Smooth muscle cell (in vitro differentiated cells): ENCODE measurements at regions not wholly inside any gene's neighbourhood (a gene's known extent, or its start where the extent isn't known, plus 50 kb on each side); places are given as distances from the start of the nearest gene placed in this dataset.

Source experiments
- DNase-seq: peaks from one replicate; lab custom pipeline; 2025; ENCODE audit not compliant: unreplicated experiment; lab: John Stamatoyannopoulos, UW
- H2AFZ ChIP-seq: fragments of 200-600 bp; sonication (generic); 2 replicates; pipeline ENCODE4 v1.6.0; 2016; ENCODE audit warnings: antibody characterized with exemption, low read depth, mild to moderate bottlenecking
- H3F3A ChIP-seq: fragments of 200-600 bp; sonication (generic); 2 replicates; pipeline ENCODE4 v1.6.0; 2017; ENCODE audit warnings: antibody characterized with exemption, low read depth
- H3K27ac ChIP-seq: fragments of 200-600 bp; sonication (generic); 2 replicates; pipeline ENCODE4 v1.5.1; 2016; ENCODE audit warnings: low read depth, mild to moderate bottlenecking
- H3K27me3 ChIP-seq: fragments of 200-600 bp; sonication (generic); 2 replicates; pipeline ENCODE4 v1.6.1; 2016; ENCODE audit warnings: low read depth, mild to moderate bottlenecking
- H3K36me3 ChIP-seq: fragments of 200-600 bp; sonication (generic); 2 replicates; pipeline ENCODE4 v1.5.1; 2016; ENCODE audit warnings: low read depth
- H3K4me1 ChIP-seq: fragments of 200-600 bp; sonication (generic); 2 replicates; pipeline ENCODE4 v1.5.1; 2016; ENCODE audit warnings: low read depth
- H3K4me2 ChIP-seq: fragments of 200-600 bp; sonication (generic); 2 replicates; pipeline ENCODE4 v1.6.0; 2016; ENCODE audit warnings: mild to moderate bottlenecking
- H3K4me3 ChIP-seq: fragments of 200-600 bp; sonication (generic); 2 replicates; pipeline ENCODE4 v1.5.1; 2016; ENCODE audit warnings: mild to moderate bottlenecking
- H3K79me2 ChIP-seq: fragments of 200-600 bp; sonication (generic); 2 replicates; pipeline ENCODE4 v1.6.0; 2016; ENCODE audit warnings: low read depth, mild to moderate bottlenecking
- H3K9ac ChIP-seq: fragments of 200-600 bp; sonication (generic); 2 replicates; pipeline ENCODE4 v1.6.0; 2016; ENCODE audit warnings: low read depth
- H3K9me3 ChIP-seq: fragments of 200-600 bp; sonication (generic); replicated peaks from 2 replicates; pipeline ENCODE4 v1.5.1; 2016; ENCODE audit warnings: low read depth
- H4K20me1 ChIP-seq: fragments of 200-600 bp; sonication (generic); 2 replicates; pipeline ENCODE4 v1.6.0; 2016; ENCODE audit warnings: low read depth
- WGBS: methylation state at CpG from one replicate; pipeline ENCODE4 v1.1.7; 2016; ENCODE audit warnings: low lambda C conversion rate; 5-methylcytosine and 5-hydroxymethylcytosine counted together
- TF ChIP-seq, protein P1 (sequence below): fragments of 200-600 bp; sonication (generic); IDR thresholded peaks from 2 replicates; pipeline ENCODE4 v1.5.1; 2017; ENCODE audit warnings: borderline replicate concordance, mild to moderate bottlenecking, antibody characterized with exemption; ENCODE audit not compliant: insufficient read depth, poor library complexity, severe bottlenecking

GRCh38 chr11:127452533-127452932, 452.0 kb upstream of the KIRREL3 start:
- Histone ChIP-seq H3K9ac (no peak overlapping the region), H3K36me3 (no peaks in the 10 kb centered on the region), H3F3A (no peaks in the 10 kb centered on the region), H3K4me2 (no peak overlapping the region), H3K4me1 (no peaks in the 10 kb centered on the region), H3K27ac (no peak overlapping the region), H4K20me1 (no peaks in the 10 kb centered on the region), H3K4me3 (no peak overlapping the region), H3K79me2 (no peaks in the 10 kb centered on the region), H3K9me3 (no peaks in the 10 kb centered on the region), H2AFZ (no peak overlapping the region), H3K27me3 (peaks cover 16% of the 10 kb centered on the region)
- no peak for DNase-seq
- WGBS = 92% methylated on average over 5 of the region's 5 CpGs
- TF ChIP-seq, protein P1, sequence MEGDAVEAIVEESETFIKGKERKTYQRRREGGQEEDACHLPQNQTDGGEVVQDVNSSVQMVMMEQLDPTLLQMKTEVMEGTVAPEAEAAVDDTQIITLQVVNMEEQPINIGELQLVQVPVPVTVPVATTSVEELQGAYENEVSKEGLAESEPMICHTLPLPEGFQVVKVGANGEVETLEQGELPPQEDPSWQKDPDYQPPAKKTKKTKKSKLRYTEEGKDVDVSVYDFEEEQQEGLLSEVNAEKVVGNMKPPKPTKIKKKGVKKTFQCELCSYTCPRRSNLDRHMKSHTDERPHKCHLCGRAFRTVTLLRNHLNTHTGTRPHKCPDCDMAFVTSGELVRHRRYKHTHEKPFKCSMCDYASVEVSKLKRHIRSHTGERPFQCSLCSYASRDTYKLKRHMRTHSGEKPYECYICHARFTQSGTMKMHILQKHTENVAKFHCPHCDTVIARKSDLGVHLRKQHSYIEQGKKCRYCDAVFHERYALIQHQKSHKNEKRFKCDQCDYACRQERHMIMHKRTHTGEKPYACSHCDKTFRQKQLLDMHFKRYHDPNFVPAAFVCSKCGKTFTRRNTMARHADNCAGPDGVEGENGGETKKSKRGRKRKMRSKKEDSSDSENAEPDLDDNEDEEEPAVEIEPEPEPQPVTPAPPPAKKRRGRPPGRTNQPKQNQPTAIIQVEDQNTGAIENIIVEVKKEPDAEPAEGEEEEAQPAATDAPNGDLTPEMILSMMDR = no peak

- H3K27me3 ChIP-seq = peaks cover 17% of the 10 kb centered on the region
- 93% methylated on average over 9 of the region's 9 CpGs for WGBS
Observed at GRCh38 chr11:127451861-127452260, 451.3 kb upstream of the KIRREL3 start.

GRCh38 chr11:127448101-127448500, 447.5 kb upstream of the KIRREL3 start:
- Histone ChIP-seq H3K9me3 (no peaks in the 10 kb centered on the region), H3F3A (no peaks in the 10 kb centered on the region), H3K9ac (no peak overlapping the region), H3K4me2 (no peak overlapping the region), H3K27me3 (peaks cover 23% of the 10 kb centered on the region), H3K4me1 (no peaks in the 10 kb centered on the region), H3K27ac (no peak overlapping the region), H3K4me3 (no peak overlapping the region), H3K36me3 (no peaks in the 10 kb centered on the region), H2AFZ (no peak overlapping the region), H3K79me2 (no peaks in the 10 kb centered on the region), H4K20me1 (no peaks in the 10 kb centered on the region)
- WGBS = 86% methylated on average over 10 of the region's 10 CpGs
- DNase-seq = no peak
- TF ChIP-seq, protein P1 = no peak

More at GRCh38 chr11:127451861-127452260, 451.3 kb upstream of the KIRREL3 start:
- Histone ChIP-seq H3K27ac (no peak overlapping the region), H2AFZ (no peak overlapping the region), H3K79me2 (no peaks in the 10 kb centered on the region), H3K4me1 (no peaks in the 10 kb centered on the region), H4K20me1 (no peaks in the 10 kb centered on the region), H3K9me3 (no peaks in the 10 kb centered on the region), H3F3A (no peaks in the 10 kb centered on the region), H3K36me3 (no peaks in the 10 kb centered on the region), H3K4me3 (no peak overlapping the region), H3K4me2 (no peak overlapping the region), H3K9ac (no peak overlapping the region)
- TF ChIP-seq, protein P1 = no peak
- no peak for DNase-seq

GRCh38 chr11:127445476-127445875, 444.9 kb upstream of the KIRREL3 start:
- H2AFZ ChIP-seq = no peak overlapping the region
- H3K27me3 ChIP-seq = peaks cover 15% of the 10 kb centered on the region
- no peak overlapping the region for H3K27ac ChIP-seq
- 75% methylated on average over 4 of the region's 4 CpGs for WGBS
- no peaks in the 10 kb centered on the region for H3K4me1 ChIP-seq
- no peaks in the 10 kb centered on the region for H3K9me3 ChIP-seq
- no peaks in the 10 kb centered on the region for H4K20me1 ChIP-seq
- H3K9ac ChIP-seq = no peak overlapping the region
- DNase-seq = no peak
- TF ChIP-seq, protein P1 = no peak
- no peaks in the 10 kb centered on the region for H3K36me3 ChIP-seq
- H3K79me2 ChIP-seq = no peaks in the 10 kb centered on the region
- no peak overlapping the region for H3K4me2 ChIP-seq
- no peaks in the 10 kb centered on the region for H3F3A ChIP-seq
- no peak overlapping the region for H3K4me3 ChIP-seq
